ENCODE measurements at regions not wholly inside any gene's neighbourhood (a gene's known extent, or its start where the extent isn't known, plus 50 kb on each side); places are given as distances from the start of the nearest gene placed in this dataset.
A peak's percentile ranks its signal among the peaks of the same experiment; 100 is the strongest.
"Not testable (repeated sequence)": the region's sequence is repeated elsewhere in the genome, so short reads cannot be mapped to it uniquely, and the experiment has no call there.

DNA sequence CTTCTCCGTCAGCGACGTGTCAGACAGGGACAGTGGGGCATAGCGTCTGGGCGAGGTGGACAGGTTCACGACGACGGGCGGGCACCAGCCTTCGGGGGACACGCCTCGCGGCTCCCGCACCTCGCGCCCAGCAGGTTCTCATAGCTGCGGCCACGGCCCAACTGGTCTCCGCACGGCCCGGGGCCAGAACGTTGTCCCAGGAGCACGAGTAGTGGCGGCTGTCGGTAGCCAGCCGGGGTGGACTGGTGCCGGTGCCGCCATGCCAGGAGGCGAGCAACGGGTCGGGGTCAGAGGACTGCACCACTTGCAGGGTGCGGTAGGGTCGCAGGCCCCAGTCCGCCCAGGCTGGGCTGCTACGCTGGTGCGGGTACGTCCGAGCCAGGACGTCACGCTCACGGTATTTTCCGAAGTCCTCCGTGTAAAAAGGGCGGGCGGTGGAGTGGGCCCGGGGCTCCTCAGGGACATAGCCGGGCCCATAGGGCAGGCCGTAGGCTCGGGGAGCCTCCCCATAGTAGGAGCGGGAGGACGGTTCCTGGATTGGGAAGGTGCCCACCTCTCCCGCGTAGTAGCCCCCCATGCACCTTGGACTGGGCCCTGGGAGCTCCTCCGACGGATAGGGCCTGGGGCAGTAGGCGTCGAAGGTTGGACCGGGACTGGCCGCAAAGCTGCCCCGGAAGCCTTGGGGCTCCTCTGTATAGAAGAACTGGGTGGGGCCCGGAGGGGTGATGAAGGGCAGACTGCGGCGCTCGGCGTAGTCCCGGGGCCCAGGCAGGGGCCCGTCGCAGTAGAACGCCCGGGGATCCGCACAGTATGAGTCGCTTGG lies 301.2 kb downstream of the CCDC74A start:
- not testable (repeated sequence) for DNase-seq

DNA sequence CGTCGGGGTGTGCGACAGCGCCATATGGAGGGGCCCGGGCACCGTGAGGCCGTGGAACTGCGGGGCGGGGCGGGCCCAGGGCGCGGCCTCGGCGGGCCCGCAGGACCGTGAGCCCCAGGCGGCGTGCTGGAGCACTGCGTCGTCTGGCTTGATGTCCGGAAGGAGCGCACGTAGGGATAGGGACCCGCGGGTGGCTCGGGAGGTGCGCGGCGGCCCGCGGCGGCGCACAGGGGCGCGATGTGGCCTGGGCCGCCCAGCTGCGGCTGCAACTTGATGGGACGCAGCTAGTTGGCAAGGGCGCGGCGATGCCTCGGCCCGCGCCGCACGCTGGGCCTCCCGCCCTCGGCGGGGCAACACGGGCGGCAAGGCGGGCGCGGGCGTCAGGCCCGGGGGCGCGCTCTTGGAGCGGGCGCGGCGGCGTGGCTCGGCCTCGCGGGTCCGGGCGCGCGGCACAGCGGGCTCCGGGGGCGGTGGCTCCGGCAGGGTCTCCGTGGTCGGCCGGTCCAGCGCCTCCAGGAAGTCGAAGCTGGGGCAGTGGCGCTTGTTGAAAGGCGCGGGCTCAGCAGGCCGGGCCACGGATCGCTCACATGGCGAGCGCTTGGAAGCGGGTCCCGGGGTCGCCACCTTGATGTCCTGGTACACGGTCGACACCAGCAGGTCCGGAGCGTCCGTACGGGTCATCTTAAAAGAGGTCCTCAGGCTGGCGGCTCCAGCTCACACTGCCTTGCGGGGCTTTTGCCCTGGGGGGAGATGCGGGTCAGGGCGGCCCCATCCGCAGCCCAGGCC lies 302.0 kb downstream of the CCDC74A start:
- not testable (repeated sequence) for DNase-seq

DNA sequence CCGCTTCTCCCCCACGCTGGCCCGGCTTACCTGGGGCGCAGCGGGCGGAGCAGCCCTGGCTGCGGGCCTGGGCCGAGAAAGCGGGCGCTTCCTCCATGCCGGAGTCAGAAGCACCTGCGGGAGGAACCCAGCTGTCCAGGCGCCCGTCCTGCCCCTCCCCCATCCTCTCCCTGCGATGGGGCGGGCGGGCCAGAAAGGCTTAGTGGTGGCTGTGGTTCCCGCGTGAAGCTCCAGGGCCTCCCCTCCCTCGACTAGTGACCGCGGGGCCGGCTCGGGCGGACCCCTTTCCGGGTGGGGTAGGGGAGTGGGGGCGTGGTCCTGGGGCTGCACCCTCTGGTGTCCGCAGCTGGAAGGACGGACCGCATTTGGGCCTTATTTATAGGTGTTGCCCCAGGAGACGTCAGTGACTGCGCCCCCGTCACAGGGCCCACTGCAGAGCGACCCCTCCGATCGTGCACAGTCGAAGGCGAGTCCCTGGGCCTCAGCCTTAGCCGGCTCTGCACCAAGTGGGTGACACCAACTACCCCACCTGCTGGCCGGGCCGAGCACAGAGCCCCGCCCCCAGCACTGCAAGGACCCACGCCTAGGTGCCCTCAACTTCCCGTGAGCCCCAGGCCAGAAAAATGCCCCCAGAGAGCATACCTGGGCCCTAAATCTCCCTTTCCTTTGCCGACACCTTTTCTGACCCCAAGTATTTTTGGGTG lies 302.7 kb downstream of the CCDC74A start:
- DNase-seq: not testable (repeated sequence)

GRCh38 chr2:131830946-131831310 lies 303.2 kb downstream of the CCDC74A start:
- DNase-seq: not testable (repeated sequence)

DNA sequence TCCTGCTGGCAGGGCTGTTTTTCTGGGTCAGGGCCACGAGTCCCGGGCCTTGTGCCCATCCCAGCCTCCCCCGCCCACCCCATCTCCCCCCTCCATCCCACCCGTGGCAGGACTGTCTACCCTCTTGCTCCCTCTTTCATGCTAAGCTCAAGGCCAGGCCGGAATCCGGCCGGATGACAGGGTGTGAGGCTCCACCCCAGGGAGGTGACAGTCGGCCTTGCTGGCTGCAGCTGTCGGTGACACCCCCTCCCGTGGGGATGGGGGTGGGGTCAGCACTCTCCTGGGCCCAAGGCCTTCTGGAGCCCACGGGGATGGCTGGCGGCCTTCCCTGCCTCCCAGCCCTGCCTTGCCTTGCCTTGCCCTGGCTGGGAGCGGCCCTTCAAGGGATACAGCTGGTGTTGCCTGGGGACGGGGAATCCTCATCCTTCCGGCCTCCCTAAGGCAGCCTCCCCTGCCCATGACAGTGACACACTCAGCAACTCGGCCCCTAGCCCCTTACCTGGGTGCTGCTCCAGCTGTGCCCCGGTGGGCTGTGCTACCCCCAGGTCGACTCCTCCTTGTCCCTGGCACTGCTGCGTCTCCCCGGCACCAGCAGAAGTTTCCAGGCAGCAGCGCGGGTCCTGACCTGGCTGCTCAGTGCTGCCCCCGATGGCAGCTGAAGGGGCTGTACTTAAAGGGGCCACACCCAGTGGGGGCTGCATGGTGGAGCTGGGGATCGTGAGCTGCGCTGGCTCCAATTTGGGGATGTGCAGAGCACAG lies 303.9 kb downstream of the CCDC74A start:
- DNase-seq: peak; percentile 16

- not testable (repeated sequence) for DNase-seq
Observed at GRCh38 chr2:131832209-131832780, 304.6 kb downstream of the CCDC74A start.

DNA sequence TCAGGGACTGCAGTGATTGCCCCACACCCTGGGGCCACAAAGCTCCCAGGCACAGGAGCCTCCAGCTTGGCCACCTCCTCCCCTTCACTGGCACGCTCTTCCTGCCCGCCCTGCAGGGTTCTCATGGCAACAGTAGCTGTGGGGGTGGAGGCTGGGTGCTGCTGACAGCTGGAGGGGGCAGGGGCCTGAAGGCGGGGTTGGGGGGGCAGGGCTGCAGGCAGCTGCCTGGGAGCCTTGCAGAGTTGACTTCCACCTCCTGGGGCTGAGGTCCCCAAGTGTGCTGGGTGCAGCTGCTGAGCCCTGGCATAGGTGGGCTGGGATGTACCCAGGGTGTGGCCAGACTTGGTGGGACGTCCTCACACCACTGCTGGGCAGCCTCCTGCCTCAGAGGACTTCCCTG lies 305.2 kb downstream of the CCDC74A start:
- not testable (repeated sequence) for DNase-seq

- not testable (repeated sequence) for DNase-seq
Observed at GRCh38 chr2:131833367-131834202, 305.9 kb downstream of the CCDC74A start.

DNA sequence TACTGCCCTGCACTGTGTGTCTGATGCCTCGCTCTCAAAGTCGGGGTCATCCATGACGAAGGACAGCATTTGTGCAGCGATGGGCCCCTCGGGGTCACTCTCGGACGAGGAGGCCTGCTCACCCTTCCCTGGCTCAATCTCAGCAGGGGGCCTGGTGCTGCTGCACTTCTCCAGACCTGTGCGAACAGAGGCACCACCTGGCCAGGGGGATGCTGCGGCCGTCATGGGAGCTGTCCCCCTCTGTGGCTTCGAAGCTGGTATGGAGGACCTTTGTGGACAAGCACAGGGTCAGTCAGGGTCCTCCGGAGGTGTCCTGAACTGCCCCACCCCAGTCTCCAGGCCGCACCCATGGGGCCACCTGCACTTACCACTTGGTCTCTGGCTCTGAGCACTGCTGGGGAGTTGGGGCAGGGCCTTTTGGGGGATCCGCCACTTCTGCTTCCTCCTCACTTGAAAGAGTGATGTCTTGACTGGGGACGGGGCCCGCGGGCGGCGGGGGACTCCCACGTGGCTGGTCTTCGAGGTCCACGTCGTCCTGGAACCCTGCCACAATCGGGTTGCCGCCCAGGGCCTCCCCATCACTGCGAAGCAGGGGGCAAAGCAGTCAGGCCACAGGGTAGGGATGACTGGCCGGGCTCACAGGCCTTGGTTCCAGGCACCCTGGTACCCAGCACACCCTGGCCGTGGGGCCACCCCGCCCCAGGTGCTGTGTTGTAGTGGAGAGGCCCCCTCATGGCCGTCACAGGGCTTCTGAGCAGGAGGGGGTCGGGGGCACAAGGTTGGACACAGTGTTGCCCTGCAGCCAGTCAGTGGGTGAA lies 306.7 kb downstream of the CCDC74A start:
- not testable (repeated sequence) for DNase-seq

- DNase-seq: not testable (repeated sequence)
Observed at GRCh38 chr2:131835022-131835421, 307.3 kb downstream of the CCDC74A start.

DNA sequence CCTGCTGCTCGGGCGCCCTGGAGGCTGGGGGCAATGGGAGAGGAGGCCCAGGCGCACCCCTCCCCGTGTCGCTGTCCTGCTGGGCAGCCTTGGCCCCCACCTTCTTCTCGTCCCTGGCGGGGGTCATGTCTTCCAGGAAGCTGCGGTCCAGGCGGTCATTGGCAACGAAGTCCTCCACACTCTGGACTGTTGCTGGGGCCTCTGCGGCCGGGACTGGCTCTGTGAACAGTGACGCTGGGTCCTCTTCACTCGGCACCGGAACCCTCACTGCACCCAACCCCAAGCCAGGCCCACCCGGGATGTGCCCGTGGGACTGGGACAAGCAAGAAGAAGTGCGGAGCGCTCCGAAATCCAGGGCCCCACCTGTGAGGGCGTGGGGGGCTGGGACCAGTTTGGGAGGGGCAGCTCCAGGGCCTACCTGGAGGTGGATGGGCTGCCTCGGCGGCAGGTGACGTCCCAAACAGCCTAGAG lies 308.0 kb downstream of the CCDC74A start:
- DNase-seq: no peak

DNA sequence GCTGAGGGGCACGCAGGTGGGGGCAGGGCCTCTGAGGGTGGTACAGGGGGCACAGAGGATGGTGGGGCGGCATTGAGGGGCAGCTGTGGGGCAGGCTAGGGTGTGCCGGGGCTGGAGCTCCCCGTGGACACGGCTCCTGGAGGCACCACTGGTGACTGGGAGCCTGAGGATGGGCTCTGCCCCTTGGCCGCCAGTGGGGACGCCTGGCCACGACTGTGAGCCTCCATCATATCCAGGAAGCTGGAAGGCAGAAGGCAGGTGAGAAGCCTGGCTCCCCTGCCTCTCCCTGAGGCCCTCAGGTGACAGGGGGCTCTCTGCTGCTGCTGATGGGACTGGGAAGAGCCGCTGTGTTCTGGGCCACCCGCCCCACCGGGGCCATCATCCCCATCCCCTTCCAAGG lies 308.4 kb downstream of the CCDC74A start:
- DNase-seq: not testable (repeated sequence)

DNA sequence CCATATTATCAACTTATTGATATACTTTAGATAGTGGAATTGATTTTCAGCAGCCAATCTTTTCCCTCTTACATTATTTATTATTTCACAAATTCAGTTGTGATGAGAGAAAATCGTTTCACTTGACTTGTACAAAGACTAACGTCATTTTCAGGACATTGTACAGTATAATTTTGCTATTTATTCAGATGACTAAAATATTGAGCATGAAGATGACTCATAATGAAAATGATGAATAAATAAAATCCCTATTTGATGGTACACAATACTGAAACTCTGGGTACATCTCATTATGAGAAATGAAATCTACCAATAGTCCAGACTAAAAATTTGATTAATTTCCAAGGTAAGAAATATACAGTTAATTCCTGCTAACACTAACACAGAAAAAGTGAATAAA lies 316.4 kb downstream of the CCDC74A start:
- peak; percentile 15 for DNase-seq

DNA sequence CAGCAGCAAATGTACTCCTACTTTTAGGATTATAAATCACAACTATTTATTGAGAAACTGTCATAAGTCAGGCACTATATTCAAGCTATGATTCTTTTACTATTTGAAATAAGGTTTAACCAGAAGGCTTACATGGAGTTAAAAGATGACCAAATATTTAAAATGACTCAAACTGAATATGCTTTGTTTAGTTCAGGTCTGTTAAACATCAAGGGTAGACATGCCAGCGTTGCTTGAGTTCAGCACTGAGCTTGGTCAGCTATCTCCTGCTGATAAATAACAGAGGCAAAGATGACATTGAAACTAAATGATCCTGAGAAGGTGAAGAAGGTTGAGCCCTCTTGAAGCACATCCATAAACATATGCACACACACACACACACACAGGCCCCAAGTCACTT lies 305.6 kb downstream of the ANKRD30BL start:
- DNase-seq: not testable (repeated sequence)

DNA sequence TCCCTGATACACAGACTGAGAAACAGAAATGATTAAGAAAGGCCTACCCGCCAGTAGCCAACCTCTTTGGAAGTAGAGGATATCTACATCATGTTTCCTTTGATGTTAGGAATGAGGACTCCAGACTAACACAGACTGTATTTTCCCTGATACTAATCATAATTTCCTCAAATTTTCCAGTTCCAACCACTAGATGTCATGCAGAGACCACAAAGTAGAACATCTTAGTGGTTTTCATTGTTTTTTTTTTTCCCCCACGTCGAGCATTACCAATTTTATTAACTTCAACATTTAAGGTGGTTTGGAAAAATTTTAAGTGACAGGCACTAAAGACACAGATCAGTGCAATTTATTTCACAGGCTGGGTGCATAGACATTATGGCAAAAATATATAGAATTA lies 303.6 kb downstream of the ANKRD30BL start:
- DNase-seq: not testable (repeated sequence)

Measured in activated CD4-positive, alpha-beta T cell treated with anti-CD3 and anti-CD28 coated beads, Interleukin-10, Interleukin-2, amounts not matched to agents 100 ng/mL and 50 ng/mL, durations not matched to agents 16 hours and 8 hours (primary cell).